GM06990 (cell line): ENCODE measurements at regions not wholly inside any gene's neighbourhood (a gene's known extent, or its start where the extent isn't known, plus 50 kb on each side); places are given as distances from the start of the nearest gene placed in this dataset.

Experiments used
- DNase-seq: peaks from one replicate; pipeline ENCODE4 v3.0.0-alpha.2; 2011; ENCODE audit not compliant: insufficient read length; ENCODE audit errors: extremely low read depth
- H3K27me3 ChIP-seq: replicated peaks from 2 replicates; pipeline ENCODE4 v1.6.0; 2011; ENCODE audit warnings: low read length; ENCODE audit not compliant: control insufficient read depth, insufficient read depth
- H3K36me3 ChIP-seq: 2 replicates; pipeline ENCODE4 v1.5.1; 2011; ENCODE audit warnings: low read length; ENCODE audit not compliant: control insufficient read depth, insufficient read depth
- H3K4me3 ChIP-seq: replicated peaks from 2 replicates; pipeline ENCODE4 v1.5.1; 2011; ENCODE audit warnings: low read depth, mild to moderate bottlenecking, control low read depth, low read length
- CTCF ChIP-seq: IDR thresholded peaks from 2 replicates; pipeline ENCODE4 v1.5.1; 2011; ENCODE audit warnings: low read length, control low read depth, mild to moderate bottlenecking, inconsistent platforms; ENCODE audit not compliant: insufficient read depth, poor library complexity, severe bottlenecking

DNA sequence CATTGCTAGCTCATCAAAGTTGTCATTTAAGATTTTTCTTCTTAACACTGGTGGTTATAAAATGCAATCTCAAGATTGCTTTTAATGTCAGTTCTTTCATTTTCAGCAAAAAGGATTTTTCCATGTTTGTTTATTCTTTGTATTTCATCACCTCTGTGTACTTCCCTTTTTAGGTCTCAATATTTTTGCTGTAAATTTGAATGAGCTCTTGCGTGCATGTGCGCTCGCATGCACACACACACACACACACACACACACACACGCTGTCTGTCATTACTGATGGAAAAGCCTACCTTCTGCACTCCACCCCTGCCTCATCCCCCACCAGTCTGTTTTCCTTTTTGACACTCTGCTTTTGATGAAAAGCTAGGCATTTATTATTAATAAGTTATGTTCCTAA, 85.3 kb upstream of the FYN start:
- Histone ChIP-seq H3K4me3 (no peak overlapping the region), H3K36me3 (no peaks in the 10 kb centered on the region), H3K27me3 (no peaks in the 10 kb centered on the region)
- no peak for TF ChIP-seq CTCF
- DNase-seq, result no peak

DNA sequence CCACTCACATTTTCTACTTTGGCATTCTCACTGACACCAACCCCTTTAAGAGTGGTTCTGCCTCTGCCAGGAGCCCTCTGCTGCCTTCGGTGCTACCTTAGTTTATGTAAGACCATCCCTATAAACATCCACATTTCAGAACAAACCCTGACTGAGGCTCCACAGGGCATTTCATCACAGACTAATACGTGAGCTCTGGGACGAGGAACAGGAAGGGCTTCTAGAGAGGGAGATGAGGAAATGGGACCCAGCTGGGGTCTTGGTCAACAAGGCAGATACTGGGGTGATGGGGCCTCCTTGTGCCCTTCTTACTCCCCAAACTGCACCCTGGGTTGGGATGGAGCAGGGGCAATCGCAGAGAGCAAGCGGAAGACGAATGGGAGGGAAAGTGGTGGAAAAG, 86.5 kb upstream of the FYN start:
- H3K36me3 ChIP-seq, result no peaks in the 10 kb centered on the region
- TF ChIP-seq CTCF, result no peak

GRCh38 chr6:111967131-111967530, 86.8 kb upstream of the CCN6 start:
- no peak for DNase-seq
- Histone ChIP-seq H3K27me3 (no peaks in the 10 kb centered on the region; the same call in 1 of the 2 replicates), H3K36me3 (no peaks in the 10 kb centered on the region), H3K4me3 (no peak overlapping the region)
- no peak for TF ChIP-seq CTCF

More for the DNA sequence above, 86.5 kb upstream of the FYN start:
- H3K27me3 ChIP-seq, result no peaks in the 10 kb centered on the region
- DNase-seq, result no peak
- H3K4me3 ChIP-seq, result no peak overlapping the region

DNA sequence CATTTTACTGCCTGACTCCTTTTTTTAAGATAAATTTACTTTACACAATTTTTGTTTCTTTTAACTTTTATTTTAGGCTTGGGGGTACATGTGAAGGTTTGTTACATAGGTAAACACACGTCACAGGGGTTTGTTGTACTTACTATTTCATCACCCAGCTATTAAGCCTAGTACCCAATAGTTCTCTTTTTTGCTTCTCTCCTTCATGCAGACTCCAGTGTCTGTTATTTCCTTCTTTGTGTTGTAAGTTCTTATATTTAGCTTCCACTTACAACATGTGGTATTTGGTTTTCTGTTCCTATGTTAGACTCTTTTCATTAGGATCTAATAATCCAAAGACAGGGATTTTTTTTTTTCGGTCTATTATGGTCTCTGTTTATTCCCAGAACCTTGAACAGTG, 83.5 kb upstream of the CCN6 start:
- no peak for TF ChIP-seq CTCF
- no peak for DNase-seq
- Histone ChIP-seq H3K27me3 (no peaks in the 10 kb centered on the region; the same call in 1 of the 2 replicates), H3K4me3 (no peak overlapping the region), H3K36me3 (no peaks in the 10 kb centered on the region)

DNA sequence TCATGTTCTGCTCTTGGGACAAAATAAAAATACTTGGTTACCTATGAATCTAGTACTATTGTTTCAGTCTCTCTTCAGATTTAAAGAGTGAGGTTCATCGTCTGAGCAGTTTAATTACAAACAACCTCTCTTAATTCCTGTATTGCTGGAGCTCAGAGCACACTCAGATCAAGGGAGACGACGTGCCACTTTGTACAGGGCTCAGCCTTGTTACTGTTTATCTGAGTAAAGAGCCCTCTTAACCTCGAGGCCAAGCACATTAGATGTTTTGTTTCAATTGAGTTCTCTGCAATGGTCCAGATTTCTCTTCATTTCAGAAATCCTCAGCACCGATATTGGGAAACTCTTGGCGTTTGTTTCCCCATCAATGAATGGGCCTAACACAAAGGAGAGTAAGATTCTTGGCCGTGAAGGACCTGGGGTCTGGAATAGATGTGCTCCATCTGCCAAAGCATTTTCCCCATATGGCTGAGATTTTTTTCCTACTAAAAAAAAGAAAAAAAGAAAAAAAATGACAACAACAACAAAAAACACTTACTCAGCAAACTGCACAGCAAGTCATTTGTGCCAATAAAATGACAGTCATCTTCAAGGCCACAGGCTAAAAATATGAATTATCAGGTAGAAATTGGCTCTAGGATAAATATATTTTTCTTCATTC, 82.6 kb upstream of the CCN6 start:
- H3K27me3 ChIP-seq, result no peaks in the 10 kb centered on the region; the same call in 1 of the 2 replicates
- no peak for TF ChIP-seq CTCF
- no peak for DNase-seq
- H3K36me3 ChIP-seq, result no peaks in the 10 kb centered on the region
- no peak overlapping the region for H3K4me3 ChIP-seq
